ENCODE measurements at regions not wholly inside any gene's neighbourhood (a gene's known extent, or its start where the extent isn't known, plus 50 kb on each side); places are given as distances from the start of the nearest gene placed in this dataset.

DNA sequence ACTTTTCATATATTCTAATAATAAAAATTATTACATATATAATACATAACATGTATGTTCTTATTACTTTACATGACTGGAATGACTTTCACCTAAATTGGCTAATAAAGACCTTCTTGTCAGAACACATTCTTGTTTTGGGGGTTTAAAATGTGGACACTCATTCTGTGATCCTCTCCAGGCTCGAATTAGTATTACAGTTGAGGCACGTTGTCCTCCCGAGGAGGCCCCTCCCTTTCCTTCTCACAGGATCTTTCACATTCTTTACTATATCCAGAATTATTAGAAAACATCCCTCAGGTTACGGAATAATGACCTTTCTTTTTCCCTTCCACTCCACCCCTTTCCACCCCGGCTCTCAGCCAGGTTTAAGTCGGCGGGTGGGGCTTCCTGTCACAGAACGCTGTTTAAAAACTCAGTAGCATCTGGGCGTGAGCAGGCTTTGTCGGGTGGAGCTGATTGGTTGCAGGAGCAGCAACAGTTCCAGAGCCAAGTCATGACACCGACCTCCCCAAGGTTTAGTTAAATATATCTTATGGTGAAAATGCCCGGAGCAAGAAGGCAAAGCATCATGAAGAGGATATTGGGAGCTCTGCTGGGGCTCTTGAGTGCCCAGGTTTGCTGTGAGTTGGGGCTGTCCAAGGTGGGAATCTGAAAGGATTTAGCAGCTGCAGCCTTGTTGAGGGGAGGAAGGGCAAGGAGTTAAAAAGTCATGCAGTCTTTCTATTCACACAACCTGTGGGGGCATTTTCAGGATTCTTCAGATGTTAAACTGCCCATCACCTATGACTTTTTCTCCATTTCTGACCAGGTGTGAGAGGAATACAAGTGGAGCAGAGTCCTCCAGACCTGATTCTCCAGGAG, 396.7 kb upstream of the OR4E1 start:
- Mint-ChIP-seq H3K9me3 (no peaks in the 10 kb centered on the region), H3K36me3 (no peaks in the 10 kb centered on the region), H3K27me3 (no peaks in the 10 kb centered on the region), H3K4me1 (ENCODE audit: low read depth) (peaks cover 33% of the 10 kb centered on the region), H3K4me3 (peak overlapping the region; percentile 88), H3K27ac (peak overlapping the region; percentile 90)
- DNase-seq = peak; percentile 67
- intact Hi-C loops (cut with micrococcal nuclease) = loop anchor here (2.0 kb wide), 2 partner anchors 18 to 68 kb away; no protein-coding TSS in a partner anchor
- ChIA-PET POLR2A (interaction anchor here (0.6 to 3.2 kb wide), 2 partner anchors 23 to 63 kb away, joined by 3 to 8 read pairs; no protein-coding TSS in a partner anchor), CTCF (interaction anchor here (0.6 to 1.5 kb wide), 7 partner anchors 12 to 156 kb away, joined by 3 to 11 read pairs (median 3); no protein-coding TSS in a partner anchor)

DNA sequence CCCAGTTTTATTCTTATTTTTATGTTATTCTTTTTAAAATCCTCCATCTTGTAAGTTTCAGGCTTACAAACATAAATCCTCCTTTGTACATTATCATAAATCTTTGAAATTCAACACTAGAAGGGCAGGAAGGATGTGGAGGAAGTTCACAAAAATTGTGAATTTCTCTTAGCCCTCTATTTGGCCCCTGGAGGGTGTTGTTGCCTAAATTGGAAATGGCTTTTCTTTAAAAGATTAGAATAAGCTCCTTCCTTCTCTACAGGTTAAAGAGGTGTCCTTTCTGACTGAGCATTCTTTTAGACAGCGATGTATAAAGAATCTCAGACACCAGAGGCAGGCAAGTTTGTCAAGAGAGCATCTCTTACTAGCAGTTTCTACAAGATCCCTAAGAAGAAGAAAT, 391.7 kb upstream of the OR4E1 start:
- H3K9me3 Mint-ChIP-seq = no peaks in the 10 kb centered on the region
- ChIA-PET POLR2A (no interaction called here), CTCF (interaction anchor here (1.0 kb wide), 1 partner anchor 18 kb away, joined by 3 read pairs; no protein-coding TSS in a partner anchor)
- H3K27me3 Mint-ChIP-seq = no peaks in the 10 kb centered on the region
- peaks cover 15% of the 10 kb centered on the region for H3K4me1 Mint-ChIP-seq (ENCODE audit: low read depth)
- no peak for DNase-seq
- no peaks in the 10 kb centered on the region for H3K36me3 Mint-ChIP-seq
- H3K4me3 Mint-ChIP-seq = peak overlapping the region; percentile 20
- intact Hi-C loops (cut with micrococcal nuclease) = no loop called here
- peak overlapping the region; percentile 23 for H3K27ac Mint-ChIP-seq

DNA sequence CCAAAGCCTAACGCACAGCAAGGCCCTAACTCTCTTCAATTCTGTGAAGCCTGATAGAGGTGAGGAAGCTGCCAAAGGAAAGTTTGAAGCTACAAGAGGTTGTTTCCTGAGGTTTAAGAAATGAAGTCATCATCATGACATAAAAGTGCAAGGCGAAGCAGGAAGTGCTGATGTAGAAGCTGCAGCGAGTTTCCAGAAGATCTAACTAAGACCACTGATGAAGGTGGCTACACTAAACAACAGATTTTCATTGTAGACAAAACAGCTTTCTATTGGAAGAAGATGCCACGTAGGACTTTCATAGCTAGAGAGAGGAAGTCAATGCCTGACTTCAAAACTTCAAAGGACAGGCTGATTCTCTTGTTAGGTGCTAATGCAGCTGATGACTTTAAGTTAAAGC, 385.6 kb upstream of the OR4E1 start:
- no peak overlapping the region for H3K4me3 Mint-ChIP-seq
- H3K4me1 Mint-ChIP-seq (ENCODE audit: low read depth) = peaks cover 12% of the 10 kb centered on the region
- intact Hi-C loops (cut with micrococcal nuclease) = no loop called here
- ChIA-PET CTCF (no interaction called here), POLR2A (no interaction called here)
- H3K9me3 Mint-ChIP-seq = peaks cover 9% of the 10 kb centered on the region
- H3K27me3 Mint-ChIP-seq = no peaks in the 10 kb centered on the region
- no peaks in the 10 kb centered on the region for H3K36me3 Mint-ChIP-seq
- H3K27ac Mint-ChIP-seq = peak overlapping the region; percentile 51
- no peak for DNase-seq

DNA sequence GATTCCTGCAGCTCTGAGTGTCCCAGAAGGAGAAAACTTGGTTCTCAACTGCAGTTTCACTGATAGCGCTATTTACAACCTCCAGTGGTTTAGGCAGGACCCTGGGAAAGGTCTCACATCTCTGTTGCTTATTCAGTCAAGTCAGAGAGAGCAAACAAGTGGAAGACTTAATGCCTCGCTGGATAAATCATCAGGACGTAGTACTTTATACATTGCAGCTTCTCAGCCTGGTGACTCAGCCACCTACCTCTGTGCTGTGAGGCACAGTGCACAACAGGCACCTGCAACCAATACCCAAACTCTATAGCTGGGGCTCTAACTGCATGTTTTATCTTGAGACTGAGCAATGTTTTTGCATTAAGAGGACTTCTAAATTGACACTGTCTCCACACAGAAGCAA, 379.2 kb upstream of the OR4E1 start:
- H3K4me1 Mint-ChIP-seq (ENCODE audit: low read depth) = peaks cover 31% of the 10 kb centered on the region
- H3K36me3 Mint-ChIP-seq = peaks cover 1% of the 10 kb centered on the region
- intact Hi-C loops (cut with micrococcal nuclease) = loop anchor here (2.0 kb wide), 1 partner anchor 18 kb away; no protein-coding TSS in a partner anchor
- POLR2A ChIA-PET = no interaction called here
- no peaks in the 10 kb centered on the region for H3K9me3 Mint-ChIP-seq
- H3K4me3 Mint-ChIP-seq = peak overlapping the region; percentile 55
- H3K27ac Mint-ChIP-seq = peak overlapping the region; percentile 85
- CTCF ChIA-PET = interaction anchor here (1.5 kb wide), 1 partner anchor 12 kb away, joined by 3 read pairs; no protein-coding TSS in a partner anchor
- H3K27me3 Mint-ChIP-seq = no peaks in the 10 kb centered on the region
- DNase-seq = peak; percentile 41

DNA sequence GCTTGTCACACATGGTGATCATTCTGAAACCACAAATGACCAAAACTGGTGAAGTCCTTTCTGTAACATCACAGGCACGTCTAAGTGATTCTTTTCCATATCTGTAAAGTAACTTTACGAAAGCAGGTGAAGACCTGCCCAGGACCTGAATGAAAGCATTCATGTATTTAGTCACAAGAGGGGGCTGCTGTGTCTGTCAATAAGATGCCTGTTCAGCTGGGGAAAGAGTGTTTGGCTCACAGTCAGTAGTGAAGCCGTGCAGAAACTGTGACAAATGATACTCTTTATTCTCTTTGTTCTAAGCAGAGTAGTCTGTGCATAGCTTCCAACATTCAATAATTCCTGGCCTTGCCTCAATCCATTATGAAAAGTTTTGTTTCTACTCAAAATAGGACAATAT, 373.5 kb upstream of the OR4E1 start:
- ChIA-PET CTCF (interaction anchor here (0.8 to 2.7 kb wide), 12 partner anchors 9 to 523 kb away, joined by 3 to 11 read pairs (median 3); no protein-coding TSS in a partner anchor), POLR2A (interaction anchor here (1.7 to 2.0 kb wide), 2 partner anchors 23 to 50 kb away, joined by 6 to 8 read pairs; no protein-coding TSS in a partner anchor)
- H3K36me3 Mint-ChIP-seq = peaks cover 1% of the 10 kb centered on the region
- peak overlapping the region; percentile 45 for H3K4me3 Mint-ChIP-seq
- no peaks in the 10 kb centered on the region for H3K9me3 Mint-ChIP-seq
- intact Hi-C loops (cut with micrococcal nuclease) = loop anchor here (2.0 to 5.0 kb wide), 3 partner anchors 35 to 510 kb away; no protein-coding TSS in a partner anchor
- H3K4me1 Mint-ChIP-seq (ENCODE audit: low read depth) = peaks cover 30% of the 10 kb centered on the region
- peak overlapping the region; percentile 76 for H3K27ac Mint-ChIP-seq
- H3K27me3 Mint-ChIP-seq = no peaks in the 10 kb centered on the region
- DNase-seq = peak; percentile 35

DNA sequence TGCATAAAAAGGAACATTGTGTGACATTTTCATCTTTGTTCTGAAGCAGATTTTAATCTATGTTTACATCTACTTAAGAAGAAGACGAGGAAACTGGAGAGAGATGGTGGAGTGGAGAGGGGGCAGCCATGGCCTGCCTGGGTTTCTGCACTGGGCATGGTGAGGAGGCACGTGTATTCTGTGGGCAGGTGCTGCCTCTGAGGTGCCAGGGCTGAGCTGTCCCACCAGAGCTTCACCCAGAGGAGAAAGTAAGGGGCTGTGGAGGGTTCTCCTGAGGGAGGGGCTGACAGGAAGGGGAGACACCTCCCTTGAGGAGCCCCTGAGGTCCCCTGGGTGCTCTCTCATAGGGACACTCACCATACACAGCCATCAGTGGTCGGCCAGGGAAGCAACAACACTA, 372.4 kb upstream of the OR4E1 start:
- no peaks in the 10 kb centered on the region for H3K27me3 Mint-ChIP-seq
- CTCF ChIA-PET = interaction anchor here (0.8 to 2.7 kb wide), 6 partner anchors 8 to 54 kb away, joined by 3 to 11 read pairs (median 3); no protein-coding TSS in a partner anchor
- POLR2A ChIA-PET = interaction anchor here (0.7 to 2.0 kb wide), 3 partner anchors 24 to 108 kb away, joined by 3 to 8 read pairs (median 6); no protein-coding TSS in a partner anchor
- no peaks in the 10 kb centered on the region for H3K36me3 Mint-ChIP-seq
- H3K4me3 Mint-ChIP-seq = peak overlapping the region; percentile 35
- intact Hi-C loops (cut with micrococcal nuclease) = loop anchor here (2.0 to 5.0 kb wide), 3 partner anchors 36 to 511 kb away; no protein-coding TSS in a partner anchor
- H3K4me1 Mint-ChIP-seq (ENCODE audit: low read depth) = peaks cover 28% of the 10 kb centered on the region
- no peak for DNase-seq
- H3K27ac Mint-ChIP-seq = peak overlapping the region; percentile 77
- H3K9me3 Mint-ChIP-seq = no peaks in the 10 kb centered on the region

DNA sequence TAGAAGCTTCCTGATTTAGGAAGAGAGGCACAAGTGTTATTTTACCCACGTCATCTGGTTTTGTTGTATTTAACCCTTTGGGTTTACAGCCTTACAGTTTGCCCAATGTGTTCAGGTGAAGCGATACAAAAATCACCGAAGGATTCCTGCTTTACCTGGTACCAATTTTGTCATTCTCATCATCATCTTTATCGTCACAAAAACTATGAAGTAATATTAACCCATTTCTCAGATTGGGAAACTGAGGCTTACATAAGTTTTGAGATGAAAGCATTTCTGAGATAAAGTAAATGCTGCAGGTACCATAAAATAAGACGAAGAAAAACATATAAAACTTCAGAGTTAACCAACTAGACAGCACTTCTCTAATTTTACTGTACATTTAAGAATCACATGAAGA, 370.6 kb upstream of the OR4E1 start:
- DNase-seq = no peak
- ChIA-PET POLR2A (no interaction called here), CTCF (no interaction called here)
- Mint-ChIP-seq H3K27ac (no peak overlapping the region), H3K4me3 (no peak overlapping the region), H3K36me3 (no peaks in the 10 kb centered on the region), H3K4me1 (ENCODE audit: low read depth) (peaks cover 25% of the 10 kb centered on the region), H3K27me3 (no peaks in the 10 kb centered on the region), H3K9me3 (no peaks in the 10 kb centered on the region)
- intact Hi-C loops (cut with micrococcal nuclease) = loop anchor here (5.0 kb wide), 1 partner anchor 127 kb away; no protein-coding TSS in a partner anchor

DNA sequence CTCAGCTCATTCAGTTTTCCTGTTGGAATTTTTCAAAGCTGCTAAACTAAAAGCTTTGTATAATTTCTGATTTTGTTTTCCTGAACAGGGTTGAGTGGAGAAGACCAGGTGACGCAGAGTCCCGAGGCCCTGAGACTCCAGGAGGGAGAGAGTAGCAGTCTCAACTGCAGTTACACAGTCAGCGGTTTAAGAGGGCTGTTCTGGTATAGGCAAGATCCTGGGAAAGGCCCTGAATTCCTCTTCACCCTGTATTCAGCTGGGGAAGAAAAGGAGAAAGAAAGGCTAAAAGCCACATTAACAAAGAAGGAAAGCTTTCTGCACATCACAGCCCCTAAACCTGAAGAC, 367.1 kb upstream of the OR4E1 start:
- ChIA-PET CTCF (interaction anchor here (0.6 to 2.0 kb wide), 16 partner anchors 10 to 548 kb away, joined by 3 to 13 read pairs (median 4); partner anchors contain the start of gene DAD1), POLR2A (interaction anchor here (0.7 kb wide), 1 partner anchor 445 kb away, joined by 3 read pairs; no protein-coding TSS in a partner anchor)
- peak overlapping the region; percentile 70 for H3K4me3 Mint-ChIP-seq
- DNase-seq = no peak
- no peaks in the 10 kb centered on the region for H3K27me3 Mint-ChIP-seq
- intact Hi-C loops (cut with micrococcal nuclease) = loop anchor here (2.0 to 5.0 kb wide), 2 partner anchors 38 to 123 kb away; no protein-coding TSS in a partner anchor
- no peaks in the 10 kb centered on the region for H3K9me3 Mint-ChIP-seq
- H3K27ac Mint-ChIP-seq = peak overlapping the region; percentile 81
- peaks cover 3% of the 10 kb centered on the region for H3K4me1 Mint-ChIP-seq (ENCODE audit: low read depth)
- no peaks in the 10 kb centered on the region for H3K36me3 Mint-ChIP-seq

DNA sequence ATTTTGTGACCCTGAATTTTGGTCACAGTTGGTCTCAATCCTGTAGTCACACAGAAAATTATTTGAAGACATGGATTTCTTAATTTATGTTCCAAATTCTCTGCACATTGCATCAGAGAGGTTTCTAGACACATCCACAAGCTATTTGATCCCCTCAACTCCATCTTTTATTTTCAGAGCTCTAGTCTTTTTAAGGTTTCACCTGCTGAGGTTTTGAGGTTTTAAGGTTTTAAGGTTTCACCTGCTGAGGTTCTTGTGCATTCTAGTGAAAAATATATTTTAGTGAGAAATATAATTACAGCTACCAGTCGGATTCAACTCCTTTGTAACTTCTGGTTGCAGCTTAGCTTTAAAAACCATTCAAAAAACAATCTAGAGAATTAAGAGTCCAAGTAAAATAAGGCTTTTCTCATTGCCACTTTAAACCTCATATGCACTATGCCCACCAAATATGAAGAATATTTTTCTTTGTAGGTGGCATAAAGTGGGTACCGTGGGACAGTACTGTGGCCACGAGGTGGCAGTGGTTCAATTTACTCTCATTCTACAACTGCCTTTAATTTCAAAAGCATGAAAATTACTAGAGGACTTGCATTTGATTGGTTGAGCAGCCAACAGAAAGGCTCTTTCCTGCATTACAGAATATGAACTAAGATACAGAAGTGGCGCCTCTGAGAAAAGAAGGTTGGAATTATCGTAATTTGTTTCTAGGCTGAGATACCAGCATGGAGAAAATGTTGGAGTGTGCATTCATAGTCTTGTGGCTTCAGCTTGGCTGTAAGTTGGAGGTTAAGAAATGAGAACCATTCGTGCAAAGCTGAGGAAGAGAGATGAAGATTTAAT, 366.5 kb upstream of the OR4E1 start:
- peak overlapping the region; percentile 70 for H3K4me3 Mint-ChIP-seq
- peaks cover 3% of the 10 kb centered on the region for H3K4me1 Mint-ChIP-seq (ENCODE audit: low read depth)
- POLR2A ChIA-PET = interaction anchor here (0.7 kb wide), 1 partner anchor 445 kb away, joined by 3 read pairs; no protein-coding TSS in a partner anchor
- H3K27ac Mint-ChIP-seq = peak overlapping the region; percentile 81
- no peaks in the 10 kb centered on the region for H3K27me3 Mint-ChIP-seq
- CTCF ChIA-PET = interaction anchor here (0.6 to 2.0 kb wide), 24 partner anchors 9 to 548 kb away, joined by 3 to 13 read pairs (median 3); partner anchors contain the start of gene DAD1
- H3K36me3 Mint-ChIP-seq = no peaks in the 10 kb centered on the region
- no peaks in the 10 kb centered on the region for H3K9me3 Mint-ChIP-seq
- intact Hi-C loops (cut with micrococcal nuclease) = loop anchor here (2.0 to 5.0 kb wide), 2 partner anchors 37 to 123 kb away; no protein-coding TSS in a partner anchor
- DNase-seq = peak; percentile 52

DNA sequence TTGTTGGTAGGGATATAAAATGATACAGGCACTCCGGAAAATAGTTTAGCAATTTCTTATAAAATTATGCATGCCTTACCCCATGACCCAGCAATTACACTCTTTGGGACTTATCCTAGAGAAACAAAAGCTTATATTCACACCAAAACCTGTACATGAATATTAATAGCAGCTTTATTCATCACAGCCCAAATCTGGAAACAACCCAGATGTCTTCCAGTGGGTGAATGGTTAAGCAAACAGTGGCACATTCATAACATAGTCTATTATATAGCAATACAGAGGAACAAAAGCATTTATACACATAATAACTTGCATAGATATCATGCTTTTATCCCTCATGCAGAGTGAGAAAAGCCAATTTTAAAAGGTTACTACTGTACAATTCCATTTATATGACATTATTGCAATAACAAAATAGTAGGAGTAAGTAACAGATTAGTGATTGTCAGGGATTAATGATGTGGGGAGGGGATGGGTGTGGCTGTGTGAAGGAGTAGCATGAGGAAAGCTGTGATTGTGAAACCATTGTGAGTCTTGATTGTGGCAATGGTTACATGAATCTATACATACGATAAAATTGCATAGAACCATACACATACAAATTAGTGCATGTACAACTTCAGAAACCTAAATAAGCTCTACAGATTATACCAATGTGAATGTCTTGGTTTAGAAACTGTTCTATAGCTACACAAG, 363.1 kb upstream of the OR4E1 start:
- Mint-ChIP-seq H3K36me3 (no peaks in the 10 kb centered on the region), H3K27me3 (no peaks in the 10 kb centered on the region), H3K4me3 (no peak overlapping the region), H3K9me3 (no peaks in the 10 kb centered on the region), H3K27ac (no peak overlapping the region), H3K4me1 (ENCODE audit: low read depth) (peaks cover 3% of the 10 kb centered on the region)
- no peak for DNase-seq
- ChIA-PET POLR2A (no interaction called here), CTCF (interaction anchor here (1.5 kb wide), 1 partner anchor 59 kb away, joined by 4 read pairs; no protein-coding TSS in a partner anchor)
- intact Hi-C loops (cut with micrococcal nuclease) = no loop called here

DNA sequence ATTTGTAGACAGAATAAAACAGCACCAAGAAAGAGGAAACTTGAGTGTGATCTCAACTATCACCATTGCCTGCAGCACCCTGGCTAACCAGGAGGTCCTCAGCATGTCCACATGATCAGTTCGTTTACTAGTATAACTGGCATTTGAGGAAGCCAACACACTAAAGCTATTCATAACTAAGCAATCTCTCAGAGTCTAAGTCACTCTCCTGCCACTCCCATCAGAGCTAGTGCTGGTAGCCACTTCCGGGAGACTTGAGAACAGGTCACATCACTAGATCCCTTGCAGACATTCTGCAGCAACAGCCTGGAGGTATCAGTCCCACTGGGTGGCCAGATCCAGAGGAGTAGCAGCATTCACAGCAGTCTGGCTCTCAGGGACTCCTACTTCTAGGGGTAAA, 352.9 kb upstream of the OR4E1 start:
- H3K9me3 Mint-ChIP-seq = no peaks in the 10 kb centered on the region
- H3K36me3 Mint-ChIP-seq = no peaks in the 10 kb centered on the region
- H3K27me3 Mint-ChIP-seq = no peaks in the 10 kb centered on the region
- no peak for DNase-seq
- CTCF ChIA-PET = interaction anchor here (0.9 kb wide), 1 partner anchor 24 kb away, joined by 6 read pairs; no protein-coding TSS in a partner anchor
- peaks cover 2% of the 10 kb centered on the region for H3K4me1 Mint-ChIP-seq (ENCODE audit: low read depth)
- intact Hi-C loops (cut with micrococcal nuclease) = no loop called here
- H3K27ac Mint-ChIP-seq = no peak overlapping the region
- no peak overlapping the region for H3K4me3 Mint-ChIP-seq
- POLR2A ChIA-PET = no interaction called here
